H9 (cell line): ENCODE measurements at regions not wholly inside any gene's neighbourhood (a gene's known extent, or its start where the extent isn't known, plus 50 kb on each side); places are given as distances from the start of the nearest gene placed in this dataset.

Experiments
- DNase-seq: peaks from one replicate; pipeline ENCODE4 v3.0.0-alpha.2; 2017
- H2AFZ ChIP-seq: one replicate; pipeline ENCODE4 v1.6.1; 2013; ENCODE audit warnings: mild to moderate bottlenecking, low read length, control low read depth, moderate library complexity
- H2AK5ac ChIP-seq: 2 replicates; pipeline ENCODE4 v1.6.1; 2013; ENCODE audit warnings: low read length, control low read depth, mixed read lengths; ENCODE audit not compliant: insufficient read length
- H2BK120ac ChIP-seq: one replicate; pipeline ENCODE4 v1.6.1; 2013; ENCODE audit warnings: low read depth, mild to moderate bottlenecking, low read length, control low read depth, inconsistent platforms; ENCODE audit not compliant: poor library complexity, severe bottlenecking
- H2BK12ac ChIP-seq: 2 replicates; pipeline ENCODE4 v1.6.1; 2013; ENCODE audit warnings: low read length, control low read depth, mixed read lengths, low read depth; ENCODE audit not compliant: insufficient read length
- H2BK15ac ChIP-seq: 2 replicates; pipeline ENCODE4 v1.6.1; 2013; ENCODE audit warnings: low read depth, low read length, control low read depth
- H2BK20ac ChIP-seq: one replicate; pipeline ENCODE4 v1.6.1; 2013; ENCODE audit warnings: low read depth, mild to moderate bottlenecking, low read length, control low read depth, inconsistent platforms; ENCODE audit not compliant: poor library complexity, severe bottlenecking
- H2BK5ac ChIP-seq: 2 replicates; pipeline ENCODE4 v1.6.1; 2013; ENCODE audit warnings: low read length, control low read depth, mixed read lengths; ENCODE audit not compliant: insufficient read length
- H3K14ac ChIP-seq: 2 replicates; pipeline ENCODE4 v1.6.1; 2013; ENCODE audit warnings: low read length, control low read depth; ENCODE audit not compliant: insufficient read depth
- H3K18ac ChIP-seq: 2 replicates; pipeline ENCODE4 v1.6.1; 2013; ENCODE audit warnings: low read depth, mild to moderate bottlenecking, mixed read lengths, low read length, control low read depth; ENCODE audit not compliant: insufficient read length
- H3K23ac ChIP-seq: 2 replicates; pipeline ENCODE4 v1.6.1; 2013; ENCODE audit warnings: low read length, control low read depth, mixed read lengths, low read depth; ENCODE audit not compliant: insufficient read length
- H3K23me2 ChIP-seq: 2 replicates; pipeline ENCODE4 v1.6.1; 2013; ENCODE audit warnings: low read depth, mild to moderate bottlenecking, mixed read lengths, low read length, control low read depth; ENCODE audit not compliant: insufficient read length, poor library complexity, severe bottlenecking
- H3K27ac ChIP-seq: 2 replicates; pipeline ENCODE4 v1.5.1; 2013; ENCODE audit warnings: low read length, control low read depth, mixed read lengths, low read depth; ENCODE audit not compliant: insufficient read length
- H3K27me3 ChIP-seq: 2 replicates; pipeline ENCODE4 v1.6.1; 2013; ENCODE audit warnings: low read length, control low read depth, inconsistent platforms; ENCODE audit not compliant: insufficient read depth
- H3K4ac ChIP-seq: 2 replicates; pipeline ENCODE4 v1.6.1; 2013; ENCODE audit warnings: low read depth, mild to moderate bottlenecking, control low read depth, inconsistent platforms, low read length, moderate library complexity
- H3K4me1 ChIP-seq: 2 replicates; pipeline ENCODE4 v1.6.1; 2013; ENCODE audit warnings: low read length, control low read depth, inconsistent platforms; ENCODE audit not compliant: insufficient read depth
- H3K4me2 ChIP-seq: 2 replicates; pipeline ENCODE4 v1.6.1; 2013; ENCODE audit warnings: low read length, control low read depth, mixed read lengths; ENCODE audit not compliant: insufficient read length, insufficient read depth
- H3K56ac ChIP-seq: 2 replicates; pipeline ENCODE4 v1.6.1; 2013; ENCODE audit warnings: low read depth, mild to moderate bottlenecking, mixed read lengths, low read length, control low read depth; ENCODE audit not compliant: insufficient read length
- H3K79me1 ChIP-seq: 2 replicates; pipeline ENCODE4 v1.6.1; 2013; ENCODE audit warnings: low read depth, mild to moderate bottlenecking, moderate library complexity, low read length, control low read depth, inconsistent platforms; ENCODE audit not compliant: insufficient read depth, poor library complexity, severe bottlenecking
- H3K79me2 ChIP-seq: 2 replicates; pipeline ENCODE4 v1.6.1; 2013; ENCODE audit warnings: low read length, control low read depth, inconsistent platforms; ENCODE audit not compliant: insufficient read depth
- H3K9ac ChIP-seq: 2 replicates; pipeline ENCODE4 v1.6.1; 2013; ENCODE audit warnings: low read length, control low read depth, mixed read lengths; ENCODE audit not compliant: insufficient read length; ENCODE audit errors: extremely low read depth
- H3K9me3 ChIP-seq: one replicate; pipeline ENCODE4 v1.6.1; 2013; ENCODE audit warnings: low read depth, low read length, inconsistent platforms; ENCODE audit not compliant: control insufficient read depth
- H3T11ph ChIP-seq: one replicate; pipeline ENCODE4 v1.6.1; 2013; ENCODE audit warnings: mild to moderate bottlenecking, low read length, control low read depth, inconsistent platforms
- H4K20me1 ChIP-seq: one replicate; pipeline ENCODE4 v1.6.1; 2013; ENCODE audit not compliant: control insufficient read depth, insufficient read length, insufficient read depth
- H4K5ac ChIP-seq: 2 replicates; pipeline ENCODE4 v1.6.1; 2013; ENCODE audit warnings: low read depth, mild to moderate bottlenecking, mixed read lengths, low read length, control low read depth; ENCODE audit not compliant: insufficient read length
- H4K8ac ChIP-seq: replicated peaks from 2 replicates; pipeline ENCODE4 v1.6.1; 2013; ENCODE audit warnings: low read length, control low read depth, mixed read lengths, low read depth; ENCODE audit not compliant: insufficient read length
- H4K91ac ChIP-seq: 2 replicates; pipeline ENCODE4 v1.6.1; 2013; ENCODE audit warnings: low read depth, mild to moderate bottlenecking, moderate library complexity, mixed read lengths, low read length, control low read depth; ENCODE audit not compliant: insufficient read length
- H3K27ac Mint-ChIP-seq, 3 experiments: 2 replicates in 2 of 3; 3 replicates in 1 of 3; pipeline ENCODE4 v1.8.0; 2020 to 2021; ENCODE audit warnings: mixed read lengths in 3 of 3, mild to moderate bottlenecking in 1 of 3, moderate library complexity in 1 of 3
- H3K27me3 Mint-ChIP-seq: 2 replicates; pipeline ENCODE4 v1.8.0; 2021; ENCODE audit warnings: low read depth, mild to moderate bottlenecking, moderate library complexity, mixed read lengths
- H3K36me3 Mint-ChIP-seq, 3 experiments: 2 replicates in 2 of 3; 3 replicates in 1 of 3; pipeline ENCODE4 v1.8.0; 2020 to 2021; ENCODE audit warnings: low read depth in 3 of 3, mixed read lengths in 3 of 3; ENCODE audit not compliant: insufficient read depth in 1 of 3
- H3K4me1 Mint-ChIP-seq, 2 experiments: 2 replicates each; pipeline ENCODE4 v1.8.0; 2020; ENCODE audit warnings: mixed read lengths in 2 of 2
- H3K4me3 Mint-ChIP-seq, 2 experiments: 2 replicates in 1 of 2; 3 replicates in 1 of 2; pipeline ENCODE4 v1.8.0; 2020 to 2021; ENCODE audit warnings: mild to moderate bottlenecking in 2 of 2, mixed read lengths in 2 of 2, moderate library complexity in 1 of 2
- H3K9me3 Mint-ChIP-seq, 2 experiments: 2 replicates in 1 of 2; 3 replicates in 1 of 2; pipeline ENCODE4 v1.8.0; 2020; ENCODE audit warnings: mild to moderate bottlenecking in 2 of 2, mixed read lengths in 2 of 2, moderate library complexity in 1 of 2
- CTCF ChIP-seq: fragments of 200-600 bp; sonication (generic); conservative IDR thresholded peaks from 3 replicates; pipeline ENCODE4 v1.8.0; 2021; ENCODE audit warnings: antibody characterized with exemption, mild to moderate bottlenecking
- WGBS: extraction: QIAGEN DNeasy Blood & Tissue Kit; methylation state at CpG from one replicate; pipeline ENCODE4 v1.1.7; 2013; ENCODE audit warnings: missing lambda C conversion rate, low lambda C conversion rate, mixed read lengths; ENCODE audit not compliant: insufficient read length; ENCODE audit errors: extremely low coverage; 5-methylcytosine and 5-hydroxymethylcytosine counted together

DNA sequence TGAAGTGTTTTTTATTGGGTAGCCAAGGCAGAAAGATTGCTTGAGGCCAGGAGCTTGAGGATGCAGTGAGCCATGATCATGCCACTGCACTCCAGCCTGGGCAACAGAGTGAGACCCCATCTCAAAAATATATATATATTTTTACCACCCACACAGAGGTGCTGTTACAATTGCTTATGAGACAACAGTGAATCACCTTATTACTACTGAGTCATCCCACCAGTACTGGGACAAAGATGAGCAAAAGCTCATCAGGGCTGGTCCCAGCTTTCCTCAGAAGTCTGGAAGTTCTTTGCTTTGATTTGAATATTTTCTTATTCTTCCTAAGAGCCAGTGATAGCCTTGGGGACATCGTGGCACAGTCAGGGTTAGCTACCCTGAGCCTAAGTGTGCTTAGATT lies 207.7 kb downstream of the SOX2 start:
- H3K4me1 ChIP-seq: peaks cover 10% of the 10 kb centered on the region
- H3K18ac ChIP-seq: no peak overlapping the region
- WGBS: no CpG with 5 or more reads among the region's 1 CpG
- H3K23ac ChIP-seq: no peak overlapping the region
- H3K9me3 ChIP-seq: no peaks in the 10 kb centered on the region
- H3K23me2 ChIP-seq: no peaks in the 10 kb centered on the region
- Mint-ChIP-seq H3K36me3 (no peaks in the 10 kb centered on the region), H3K27me3 (no peaks in the 10 kb centered on the region), H3K9me3 (no peaks in the 10 kb centered on the region), H3K4me1 (peaks cover 28% of the 10 kb centered on the region in 2 experiments), H3K27ac (no peak overlapping the region), H3K4me3 (no peak overlapping the region)
- no peak overlapping the region for H3K4ac ChIP-seq
- H4K20me1 ChIP-seq: no peaks in the 10 kb centered on the region
- H2BK15ac ChIP-seq: no peak overlapping the region
- no peak overlapping the region for H3K4me2 ChIP-seq
- no peak overlapping the region for H4K5ac ChIP-seq
- no peak overlapping the region for H2AFZ ChIP-seq
- no peak overlapping the region for H3K14ac ChIP-seq
- no peaks in the 10 kb centered on the region for H3K27me3 ChIP-seq
- H3K9ac ChIP-seq: no peak overlapping the region
- no peak overlapping the region for H4K91ac ChIP-seq
- no peak overlapping the region for H2BK12ac ChIP-seq
- H2AK5ac ChIP-seq: no peak overlapping the region
- TF ChIP-seq CTCF: no peak
- no peak overlapping the region for H3K27ac ChIP-seq
- H2BK120ac ChIP-seq: no peak overlapping the region
- DNase-seq: no peak
- no peak overlapping the region for H2BK5ac ChIP-seq
- H3K79me2 ChIP-seq: no peaks in the 10 kb centered on the region
- H3K56ac ChIP-seq: no peak overlapping the region
- H3T11ph ChIP-seq: no peak overlapping the region
- no peaks in the 10 kb centered on the region for H3K79me1 ChIP-seq
- H2BK20ac ChIP-seq: no peak overlapping the region
- no peak overlapping the region for H4K8ac ChIP-seq
